H1 (cell line): ENCODE measurements at regions not wholly inside any gene's neighbourhood (a gene's known extent, or its start where the extent isn't known, plus 50 kb on each side); places are given as distances from the start of the nearest gene placed in this dataset.

Experiments
- FOSL1 ChIP-seq: IDR thresholded peaks from 2 replicates; pipeline ENCODE4 v1.6.1; 2011; ENCODE audit warnings: mild to moderate bottlenecking, low read depth, low read length, moderate library complexity; ENCODE audit not compliant: insufficient read depth
- GTF2F1 ChIP-seq: IDR thresholded peaks from 2 replicates; pipeline ENCODE4 v1.6.1; 2012; ENCODE audit warnings: low read depth, low read length, improper control_type of control experiment, borderline replicate concordance
- SAP30 ChIP-seq: fragments of 300-600 bp; sonication (generic); IDR thresholded peaks from 2 replicates; pipeline ENCODE4 v1.7.1; 2012; ENCODE audit warnings: low read length, moderate library complexity, mild to moderate bottlenecking, inconsistent platforms; ENCODE audit not compliant: insufficient read depth, insufficient replicate concordance
- YY1 ChIP-seq: IDR thresholded peaks from 2 replicates; pipeline ENCODE4 v1.6.1; 2011; ENCODE audit warnings: low read depth, mild to moderate bottlenecking, low read length

GRCh38 chr3:137460944-137461343, 303.2 kb upstream of the SOX14 start (continued):
- TF ChIP-seq SAP30 (no peak), GTF2F1 (no peak), FOSL1 (no peak), YY1 (no peak)
